A549 (cell line): ENCODE measurements at regions not wholly inside any gene's neighbourhood (a gene's known extent, or its start where the extent isn't known, plus 50 kb on each side); places are given as distances from the start of the nearest gene placed in this dataset.

Experiments
- BHLHE40 ChIP-seq: IDR thresholded peaks from 2 replicates; pipeline ENCODE4 v1.6.1; 2012; ENCODE audit warnings: low read depth, low read length, inconsistent platforms
- CHD4 ChIP-seq: fragments of 200-600 bp; sonication (generic); IDR thresholded peaks from 2 replicates; pipeline ENCODE4 v1.6.1; 2016; ENCODE audit warnings: antibody characterized with exemption, mild to moderate bottlenecking, borderline replicate concordance
- CTCF ChIP-seq: fragments of >200 bp; sonication (Bioruptor Twin); formaldehyde crosslinking; IDR thresholded peaks from 3 replicates; pipeline ENCODE4 v1.5.1; 2016
- EP300 ChIP-seq, 2 experiments: fragments of >200 bp; sonication (Bioruptor Twin); formaldehyde crosslinking; IDR thresholded peaks; 2 replicates in 1 of 2; 3 replicates in 1 of 2; pipeline ENCODE4 v1.6.1; 2016 to 2017
- MAX ChIP-seq: IDR thresholded peaks from 2 replicates; pipeline ENCODE4 v1.6.1; 2012
- MYC ChIP-seq: IDR thresholded peaks from 2 replicates; pipeline ENCODE4 v1.6.1; 2012; ENCODE audit warnings: mild to moderate bottlenecking, inconsistent platforms, low read length, improper control_type of control experiment, borderline replicate concordance
- NR3C1 ChIP-seq: fragments of >200 bp; sonication (Bioruptor Twin); formaldehyde crosslinking; IDR thresholded peaks from 3 replicates; pipeline ENCODE4 v1.6.1; 2017
- POLR2A ChIP-seq: IDR thresholded peaks from 2 replicates; pipeline ENCODE4 v1.6.1; 2012; ENCODE audit warnings: mild to moderate bottlenecking, low read length
- RFX5 ChIP-seq: fragments of 450-650 bp; IDR thresholded peaks from 2 replicates; pipeline ENCODE4 v1.7.1; 2014; ENCODE audit warnings: antibody characterized with exemption, mild to moderate bottlenecking, moderate library complexity
- USF2 ChIP-seq: fragments of 450-650 bp; IDR thresholded peaks from 2 replicates; pipeline ENCODE4 v1.6.1; 2014; ENCODE audit warnings: antibody characterized with exemption

GRCh38 chr3:76561494-76562236 lies 478.2 kb upstream of the ROBO2 start:
- no peak for TF ChIP-seq POLR2A
- no peak for TF ChIP-seq USF2
- TF ChIP-seq NR3C1 = no peak
- TF ChIP-seq EP300 (IDR thresholded peaks at IDR 0.05) = no peak
- TF ChIP-seq RFX5 = no peak
- no peak for TF ChIP-seq CTCF
- no peak for TF ChIP-seq MYC
- TF ChIP-seq CHD4 = no peak
- no peak for TF ChIP-seq BHLHE40
- TF ChIP-seq MAX = no peak
